ENCODE measurements at regions not wholly inside any gene's neighbourhood (a gene's known extent, or its start where the extent isn't known, plus 50 kb on each side); places are given as distances from the start of the nearest gene placed in this dataset.

DNA sequence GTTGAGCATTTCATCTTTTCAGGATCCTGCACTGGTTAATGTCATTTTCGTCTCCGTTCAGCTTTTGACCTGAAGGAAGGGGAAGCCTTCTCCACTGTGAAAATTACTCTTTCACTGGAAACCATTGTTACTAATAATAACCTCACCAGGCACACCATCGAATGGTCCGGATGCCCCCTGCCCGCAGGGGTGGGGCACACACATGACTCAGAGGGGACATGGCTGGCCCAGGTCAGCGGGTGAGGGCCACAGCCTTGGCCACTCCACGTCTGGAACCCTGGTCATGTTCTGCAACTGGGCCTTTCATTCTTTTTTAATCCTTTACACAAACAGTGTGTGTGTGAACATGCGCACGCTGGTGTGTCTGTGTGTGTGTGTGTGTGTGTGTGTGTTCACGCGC, 191.8 kb downstream of the BCOR start:
- TF ChIP-seq, protein P1, sequence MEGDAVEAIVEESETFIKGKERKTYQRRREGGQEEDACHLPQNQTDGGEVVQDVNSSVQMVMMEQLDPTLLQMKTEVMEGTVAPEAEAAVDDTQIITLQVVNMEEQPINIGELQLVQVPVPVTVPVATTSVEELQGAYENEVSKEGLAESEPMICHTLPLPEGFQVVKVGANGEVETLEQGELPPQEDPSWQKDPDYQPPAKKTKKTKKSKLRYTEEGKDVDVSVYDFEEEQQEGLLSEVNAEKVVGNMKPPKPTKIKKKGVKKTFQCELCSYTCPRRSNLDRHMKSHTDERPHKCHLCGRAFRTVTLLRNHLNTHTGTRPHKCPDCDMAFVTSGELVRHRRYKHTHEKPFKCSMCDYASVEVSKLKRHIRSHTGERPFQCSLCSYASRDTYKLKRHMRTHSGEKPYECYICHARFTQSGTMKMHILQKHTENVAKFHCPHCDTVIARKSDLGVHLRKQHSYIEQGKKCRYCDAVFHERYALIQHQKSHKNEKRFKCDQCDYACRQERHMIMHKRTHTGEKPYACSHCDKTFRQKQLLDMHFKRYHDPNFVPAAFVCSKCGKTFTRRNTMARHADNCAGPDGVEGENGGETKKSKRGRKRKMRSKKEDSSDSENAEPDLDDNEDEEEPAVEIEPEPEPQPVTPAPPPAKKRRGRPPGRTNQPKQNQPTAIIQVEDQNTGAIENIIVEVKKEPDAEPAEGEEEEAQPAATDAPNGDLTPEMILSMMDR (optimal IDR thresholded peaks at IDR 0.05 in 1 of 3, IDR thresholded peaks at IDR 0.05 in 1 of 3, conservative IDR thresholded peaks at IDR 0.05 in 1 of 3; ENCODE audit: extremely low read depth in 1 of 3, insufficient read depth in 2 of 3, low read length in 3 of 3) = no peak
- TF ChIP-seq EZH2 (IDR thresholded peaks at IDR 0.05; ENCODE audit: low read length) = no peak

Measured in keratinocyte (primary cell).